ENCODE measurements at regions not wholly inside any gene's neighbourhood (a gene's known extent, or its start where the extent isn't known, plus 50 kb on each side); places are given as distances from the start of the nearest gene placed in this dataset.

DNA sequence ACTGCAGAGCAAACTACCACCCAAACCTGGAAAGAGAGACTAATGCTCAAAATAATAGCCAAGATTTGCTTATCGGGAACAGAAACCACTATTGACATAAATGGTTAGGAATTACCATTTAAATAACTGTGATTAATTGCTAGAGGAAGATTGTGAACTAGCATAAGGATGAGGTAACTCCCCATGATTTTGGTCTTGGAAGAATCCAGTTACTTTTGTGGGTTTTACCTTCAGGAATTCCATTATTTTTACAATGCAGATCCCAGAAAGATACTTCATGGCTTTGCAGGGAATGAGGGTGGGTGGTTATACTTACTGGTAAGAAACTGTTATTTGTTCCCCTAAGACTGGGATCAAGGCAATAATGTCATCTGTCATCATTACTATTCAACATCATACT, 652.9 kb upstream of the FLRT2 start:
- no peaks in the 10 kb centered on the region for H3K27me3 ChIP-seq (replicated peaks in 1 of 2; ENCODE audit: control insufficient read depth in 2 of 2, extremely low read depth in 1 of 2, insufficient read depth in 2 of 2, low read length in 1 of 2)
- Mint-ChIP-seq H3K27me3 (no peaks in the 10 kb centered on the region), H3K36me3 (no peaks in the 10 kb centered on the region), H3K27ac (no peak overlapping the region), H3K9me3 (peaks cover 2 to 11% (median 11%) of the 10 kb centered on the region in 3 donors), H3K4me3 (no peak overlapping the region), H3K4me1 (no peaks in the 10 kb centered on the region)
- ChIA-PET CTCF (no interaction called here), POLR2A (no interaction called here)
- H3K4me1 ChIP-seq (ENCODE audit: control insufficient read depth in 1 of 2, extremely low read depth in 1 of 2, insufficient read depth in 2 of 2, low read length in 2 of 2) = no peaks in the 10 kb centered on the region
- no peak overlapping the region for H3K4me3 ChIP-seq (ENCODE audit: control insufficient read depth in 1 of 2, extremely low read depth in 1 of 2, low read length in 1 of 2)
- no peak for DNase-seq
- no CpG with 5 or more reads among the region's 1 CpG for WGBS (ENCODE audit: insufficient coverage)
- ATAC-seq (replicated peaks in 1 of 4) = no peak
- H3K36me3 ChIP-seq (ENCODE audit: control insufficient read depth in 2 of 2, extremely low read depth in 1 of 2, insufficient read depth in 1 of 2, low read length in 1 of 2) = no peaks in the 10 kb centered on the region
- H3K9me3 ChIP-seq = no peaks in the 10 kb centered on the region
- H3K27ac ChIP-seq (ENCODE audit: low read length) = no peak overlapping the region

DNA sequence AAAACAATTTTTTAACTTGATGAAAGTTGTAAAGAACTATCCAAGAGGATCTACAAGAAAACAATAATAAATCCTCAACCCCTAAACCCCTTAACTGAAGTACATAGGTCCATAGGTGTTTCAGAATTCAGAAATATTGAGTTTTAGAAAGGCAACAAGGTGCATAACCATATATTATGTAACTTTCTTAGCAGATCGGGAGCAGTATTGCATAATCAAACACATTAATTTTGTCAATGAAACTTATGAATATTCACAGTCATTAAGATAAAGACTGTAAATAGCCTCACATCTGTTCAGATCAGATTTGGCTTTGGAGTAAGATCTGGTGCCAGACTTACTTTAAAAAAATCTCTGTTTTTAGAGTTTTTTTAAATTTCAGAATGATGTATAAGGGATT, 647.1 kb upstream of the FLRT2 start:
- Mint-ChIP-seq H3K27ac (no peak overlapping the region), H3K4me3 (no peak overlapping the region)
- CTCF ChIA-PET = no interaction called here

DNA sequence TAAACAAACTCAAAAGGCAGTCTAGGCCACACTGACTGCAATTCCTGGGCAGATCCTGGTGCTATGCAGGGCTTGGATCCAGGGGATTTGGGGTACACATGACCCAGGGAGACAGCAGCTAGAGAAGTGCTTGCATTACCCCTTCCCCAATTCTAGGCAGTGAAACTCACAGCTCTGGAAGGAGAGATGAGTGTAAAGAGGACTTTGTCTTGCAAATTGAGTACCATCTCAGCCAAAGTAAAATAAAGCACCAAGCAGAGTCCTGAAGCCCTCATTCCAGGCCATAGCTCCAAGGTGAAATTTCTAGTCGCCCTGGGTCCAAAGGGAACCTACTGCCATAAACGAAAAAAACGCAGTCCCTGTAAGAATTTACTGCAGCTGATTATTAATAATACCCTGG, 644.9 kb upstream of the FLRT2 start:
- POLR2A ChIA-PET = no interaction called here
- Mint-ChIP-seq H3K27ac (no peak overlapping the region), H3K36me3 (no peaks in the 10 kb centered on the region), H3K9me3 (peaks cover 7 to 22% (median 14%) of the 10 kb centered on the region in 3 donors), H3K4me1 (no peaks in the 10 kb centered on the region), H3K4me3 (no peak overlapping the region), H3K27me3 (no peaks in the 10 kb centered on the region)
- ATAC-seq (replicated peaks in 1 of 4) (no peak), DNase-seq (no peak)
- H3K4me1 ChIP-seq (ENCODE audit: control insufficient read depth in 1 of 2, extremely low read depth in 1 of 2, insufficient read depth in 2 of 2, low read length in 2 of 2) = no peaks in the 10 kb centered on the region
- no peak overlapping the region for H3K27ac ChIP-seq (ENCODE audit: low read length)
- CTCF ChIA-PET = no interaction called here
- H3K27me3 ChIP-seq (replicated peaks in 1 of 2; ENCODE audit: control insufficient read depth in 2 of 2, extremely low read depth in 1 of 2, insufficient read depth in 2 of 2, low read length in 1 of 2) = no peaks in the 10 kb centered on the region
- no peak overlapping the region for H3K4me3 ChIP-seq (ENCODE audit: control insufficient read depth in 1 of 2, extremely low read depth in 1 of 2, low read length in 1 of 2)
- no peaks in the 10 kb centered on the region for H3K36me3 ChIP-seq (ENCODE audit: control insufficient read depth in 2 of 2, extremely low read depth in 1 of 2, insufficient read depth in 1 of 2, low read length in 1 of 2)
- 83% methylated on average over 3 of the region's 3 CpGs for WGBS (ENCODE audit: insufficient coverage)
- H3K9me3 ChIP-seq = no peaks in the 10 kb centered on the region

More for the DNA sequence above, 647.1 kb upstream of the FLRT2 start:
- no peaks in the 10 kb centered on the region for H3K36me3 ChIP-seq (ENCODE audit: control insufficient read depth in 2 of 2, extremely low read depth in 1 of 2, insufficient read depth in 1 of 2, low read length in 1 of 2)
- Mint-ChIP-seq H3K9me3 (peaks cover 9 to 23% (median 14%) of the 10 kb centered on the region in 3 donors), H3K27me3 (no peaks in the 10 kb centered on the region), H3K4me1 (no peaks in the 10 kb centered on the region), H3K36me3 (no peaks in the 10 kb centered on the region)
- ATAC-seq (replicated peaks in 1 of 4) (no peak), DNase-seq (no peak)
- no peaks in the 10 kb centered on the region for H3K4me1 ChIP-seq (ENCODE audit: control insufficient read depth in 1 of 2, extremely low read depth in 1 of 2, insufficient read depth in 2 of 2, low read length in 2 of 2)
- H3K4me3 ChIP-seq (ENCODE audit: control insufficient read depth in 1 of 2, extremely low read depth in 1 of 2, low read length in 1 of 2) = no peak overlapping the region
- no peaks in the 10 kb centered on the region for H3K27me3 ChIP-seq (replicated peaks in 1 of 2; ENCODE audit: control insufficient read depth in 2 of 2, extremely low read depth in 1 of 2, insufficient read depth in 2 of 2, low read length in 1 of 2)
- no peaks in the 10 kb centered on the region for H3K9me3 ChIP-seq
- WGBS (ENCODE audit: insufficient coverage) = no CpG with 5 or more reads among the region's 1 CpG
- no peak overlapping the region for H3K27ac ChIP-seq (ENCODE audit: low read length)
- POLR2A ChIA-PET = no interaction called here

DNA sequence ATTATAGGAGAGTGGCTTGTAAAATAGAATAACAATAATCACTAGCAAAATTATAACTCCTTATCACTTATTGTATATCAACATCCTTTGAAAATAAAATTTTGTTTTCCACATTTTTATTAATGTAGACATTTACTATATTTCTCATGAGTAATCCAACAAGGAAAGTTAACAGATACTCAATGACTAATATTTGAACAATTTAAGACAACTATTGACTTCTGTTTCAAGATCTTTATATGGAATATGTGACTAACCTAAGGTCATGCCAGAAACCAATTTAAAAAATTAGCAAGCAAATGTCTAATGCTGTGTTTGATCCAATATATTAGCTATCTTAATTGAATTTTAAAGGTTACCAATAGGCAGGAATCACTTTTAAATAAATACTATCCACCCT, 638.5 kb upstream of the FLRT2 start:
- Mint-ChIP-seq H3K4me1 (no peaks in the 10 kb centered on the region), H3K27me3 (no peaks in the 10 kb centered on the region), H3K36me3 (no peaks in the 10 kb centered on the region), H3K27ac (no peak overlapping the region), H3K9me3 (peaks cover 12 to 22% (median 19%) of the 10 kb centered on the region in 3 donors), H3K4me3 (no peak overlapping the region)
- Histone ChIP-seq H3K4me3 (ENCODE audit: control insufficient read depth in 1 of 2, extremely low read depth in 1 of 2, low read length in 1 of 2) (no peak overlapping the region), H3K9me3 (no peaks in the 10 kb centered on the region), H3K4me1 (ENCODE audit: control insufficient read depth in 1 of 2, extremely low read depth in 1 of 2, insufficient read depth in 2 of 2, low read length in 2 of 2) (no peaks in the 10 kb centered on the region), H3K27ac (ENCODE audit: low read length) (no peak overlapping the region), H3K27me3 (replicated peaks in 1 of 2; ENCODE audit: control insufficient read depth in 2 of 2, extremely low read depth in 1 of 2, insufficient read depth in 2 of 2, low read length in 1 of 2) (no peaks in the 10 kb centered on the region), H3K36me3 (ENCODE audit: control insufficient read depth in 2 of 2, extremely low read depth in 1 of 2, insufficient read depth in 1 of 2, low read length in 1 of 2) (no peaks in the 10 kb centered on the region)
- no peak for DNase-seq
- ChIA-PET CTCF (no interaction called here), POLR2A (no interaction called here)
- no peak for ATAC-seq (replicated peaks in 1 of 4)

DNA sequence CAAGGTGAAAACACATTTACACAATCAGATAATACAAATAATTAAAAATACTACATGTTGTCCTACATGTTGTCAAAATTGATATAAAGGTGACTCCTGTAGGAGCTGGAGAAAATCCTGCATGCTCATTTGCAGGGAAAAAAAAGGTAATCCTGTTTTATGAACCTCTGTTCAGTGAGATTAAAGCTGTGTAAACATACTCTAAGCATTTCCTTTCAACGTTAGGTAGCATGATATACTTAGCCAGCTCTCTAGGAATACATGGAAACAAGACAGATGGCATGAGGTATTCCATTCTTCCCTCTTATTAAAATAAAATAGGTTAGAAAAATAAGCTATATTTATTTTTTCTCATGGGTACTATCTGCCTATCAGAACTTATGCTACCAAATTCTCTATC, 635.7 kb upstream of the FLRT2 start:
- Histone ChIP-seq H3K27ac (ENCODE audit: low read length) (no peak overlapping the region), H3K4me1 (ENCODE audit: control insufficient read depth in 1 of 2, extremely low read depth in 1 of 2, insufficient read depth in 2 of 2, low read length in 2 of 2) (no peaks in the 10 kb centered on the region), H3K4me3 (ENCODE audit: control insufficient read depth in 1 of 2, extremely low read depth in 1 of 2, low read length in 1 of 2) (no peak overlapping the region), H3K36me3 (ENCODE audit: control insufficient read depth in 2 of 2, extremely low read depth in 1 of 2, insufficient read depth in 1 of 2, low read length in 1 of 2) (no peaks in the 10 kb centered on the region), H3K27me3 (replicated peaks in 1 of 2; ENCODE audit: control insufficient read depth in 2 of 2, extremely low read depth in 1 of 2, insufficient read depth in 2 of 2, low read length in 1 of 2) (no peaks in the 10 kb centered on the region), H3K9me3 (no peaks in the 10 kb centered on the region)
- ChIA-PET POLR2A (no interaction called here), CTCF (no interaction called here)
- H3K27ac Mint-ChIP-seq = no peak overlapping the region
- peaks cover 21 to 25% (median 25%) of the 10 kb centered on the region in 3 donors for H3K9me3 Mint-ChIP-seq
- no peaks in the 10 kb centered on the region for H3K36me3 Mint-ChIP-seq
- no peak for ATAC-seq (replicated peaks in 1 of 4)
- no peak for DNase-seq
- H3K27me3 Mint-ChIP-seq = no peaks in the 10 kb centered on the region
- WGBS (ENCODE audit: insufficient coverage) = no CpG with 5 or more reads among the region's 1 CpG
- no peaks in the 10 kb centered on the region for H3K4me1 Mint-ChIP-seq
- H3K4me3 Mint-ChIP-seq = no peak overlapping the region

DNA sequence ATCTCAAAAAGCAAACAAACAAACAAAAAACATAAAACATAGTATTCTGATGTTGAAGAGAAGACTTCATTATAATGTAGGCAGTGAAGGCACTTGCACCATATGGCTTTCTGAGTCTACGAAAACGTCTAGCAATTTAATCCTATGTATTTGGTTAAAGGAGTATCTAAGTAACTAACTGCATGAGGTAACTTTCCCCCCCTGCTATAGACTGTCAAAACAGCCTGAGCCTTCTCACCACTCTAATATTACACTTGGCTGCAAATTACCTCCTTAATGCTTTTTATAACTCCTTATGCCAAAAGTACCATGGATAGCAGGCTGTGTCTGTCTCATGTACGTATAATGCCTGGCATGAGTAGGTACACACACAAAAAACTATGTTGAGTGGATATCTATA, 607.6 kb upstream of the FLRT2 start:
- Histone ChIP-seq H3K4me3 (ENCODE audit: control insufficient read depth in 1 of 2, extremely low read depth in 1 of 2, low read length in 1 of 2) (no peak overlapping the region), H3K4me1 (ENCODE audit: control insufficient read depth in 1 of 2, extremely low read depth in 1 of 2, insufficient read depth in 2 of 2, low read length in 2 of 2) (no peaks in the 10 kb centered on the region), H3K27me3 (replicated peaks in 1 of 2; ENCODE audit: control insufficient read depth in 2 of 2, extremely low read depth in 1 of 2, insufficient read depth in 2 of 2, low read length in 1 of 2) (no peaks in the 10 kb centered on the region), H3K27ac (ENCODE audit: low read length) (no peak overlapping the region), H3K36me3 (ENCODE audit: control insufficient read depth in 2 of 2, extremely low read depth in 1 of 2, insufficient read depth in 1 of 2, low read length in 1 of 2) (no peaks in the 10 kb centered on the region), H3K9me3 (no peaks in the 10 kb centered on the region)
- peaks cover 9 to 23% (median 15%) of the 10 kb centered on the region in 3 donors for H3K9me3 Mint-ChIP-seq
- WGBS (ENCODE audit: insufficient coverage) = no CpG with 5 or more reads among the region's 3 CpGs
- ChIA-PET POLR2A (interaction anchor here in 1 of 2 donors (0.6 kb wide), 1 partner anchor 52 kb away, joined by 4 read pairs; no protein-coding TSS in a partner anchor), CTCF (no interaction called here)
- no peaks in the 10 kb centered on the region for H3K27me3 Mint-ChIP-seq
- DNase-seq = no peak
- no peaks in the 10 kb centered on the region for H3K4me1 Mint-ChIP-seq
- H3K27ac Mint-ChIP-seq = no peak overlapping the region
- ATAC-seq (replicated peaks in 1 of 4) = no peak
- no peaks in the 10 kb centered on the region for H3K36me3 Mint-ChIP-seq
- no peak overlapping the region for H3K4me3 Mint-ChIP-seq

DNA sequence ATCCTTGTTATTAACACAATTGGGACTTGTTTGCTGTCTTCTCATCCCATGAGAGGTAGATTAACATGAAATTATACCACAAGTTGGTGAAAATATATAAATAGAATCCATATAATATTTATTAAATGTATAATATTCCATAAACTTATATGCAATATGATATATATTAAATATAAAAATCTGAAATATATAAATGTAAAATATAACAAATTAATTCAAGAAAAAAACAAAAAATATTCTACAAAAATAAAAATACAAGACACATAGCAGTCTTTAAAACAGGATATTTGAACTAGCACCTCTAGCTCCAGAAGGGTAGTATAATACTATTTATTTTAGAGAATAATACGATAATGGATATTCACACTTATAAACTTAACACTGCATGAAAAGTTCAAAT, 603.3 kb upstream of the FLRT2 start:
- no CpG with 5 or more reads among the region's 1 CpG for WGBS (ENCODE audit: insufficient coverage)
- ChIA-PET CTCF (no interaction called here), POLR2A (no interaction called here)
- Mint-ChIP-seq H3K4me3 (no peak overlapping the region), H3K4me1 (no peaks in the 10 kb centered on the region), H3K36me3 (no peaks in the 10 kb centered on the region), H3K27me3 (no peaks in the 10 kb centered on the region), H3K9me3 (peaks cover 15 to 22% (median 17%) of the 10 kb centered on the region in 3 donors), H3K27ac (no peak overlapping the region)
- Histone ChIP-seq H3K36me3 (ENCODE audit: control insufficient read depth in 2 of 2, extremely low read depth in 1 of 2, insufficient read depth in 1 of 2, low read length in 1 of 2) (no peaks in the 10 kb centered on the region), H3K4me1 (ENCODE audit: control insufficient read depth in 1 of 2, extremely low read depth in 1 of 2, insufficient read depth in 2 of 2, low read length in 2 of 2) (no peaks in the 10 kb centered on the region), H3K27me3 (replicated peaks in 1 of 2; ENCODE audit: control insufficient read depth in 2 of 2, extremely low read depth in 1 of 2, insufficient read depth in 2 of 2, low read length in 1 of 2) (no peaks in the 10 kb centered on the region), H3K4me3 (ENCODE audit: control insufficient read depth in 1 of 2, extremely low read depth in 1 of 2, low read length in 1 of 2) (no peak overlapping the region), H3K9me3 (no peaks in the 10 kb centered on the region), H3K27ac (ENCODE audit: low read length) (no peak overlapping the region)
- DNase-seq = no peak
- no peak for ATAC-seq (replicated peaks in 1 of 4)
